GM23248 (cell line): ENCODE measurements at regions not wholly inside any gene's neighbourhood (a gene's known extent, or its start where the extent isn't known, plus 50 kb on each side); places are given as distances from the start of the nearest gene placed in this dataset.

Experiments used
- EZH2 ChIP-seq: fragments of 200-600 bp; sonication (generic); IDR thresholded peaks from 2 replicates; pipeline ENCODE4 v1.6.1; 2018; ENCODE audit warnings: antibody characterized with exemption, mild to moderate bottlenecking; ENCODE audit not compliant: insufficient read depth, poor library complexity, severe bottlenecking
- EZH2phosphoT487 ChIP-seq: fragments of 200-600 bp; sonication (generic); IDR thresholded peaks from 2 replicates; pipeline ENCODE4 v1.6.1; 2018; ENCODE audit warnings: antibody characterized with exemption, moderate library complexity, mild to moderate bottlenecking, low read depth; ENCODE audit not compliant: insufficient read depth

GRCh38 chr10:33067481-33067880 is 109.5 kb upstream of the ITGB1 start:
- TF ChIP-seq EZH2 (no peak), EZH2phosphoT487 (no peak)
